ENCODE measurements at regions not wholly inside any gene's neighbourhood (a gene's known extent, or its start where the extent isn't known, plus 50 kb on each side); places are given as distances from the start of the nearest gene placed in this dataset.

DNA sequence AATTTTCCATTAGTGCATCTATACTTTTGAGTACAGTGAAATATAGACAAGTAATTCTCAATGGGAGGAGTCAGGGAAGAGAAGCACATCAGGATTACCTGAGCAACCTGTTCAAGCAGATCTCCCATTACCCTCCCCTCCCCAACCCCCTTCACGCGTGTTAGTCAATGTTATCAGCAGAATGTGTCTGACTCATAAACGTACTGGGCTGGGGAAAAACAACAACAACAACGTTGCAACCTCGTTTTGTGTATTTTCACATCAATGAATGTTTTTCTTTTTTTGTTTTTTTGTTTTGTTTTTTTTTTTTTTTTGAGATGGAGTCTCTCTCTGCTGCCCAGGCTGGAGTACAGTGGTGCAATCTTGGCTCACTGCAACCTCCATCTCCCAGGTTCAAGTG is 287.0 kb upstream of the STXBP5 start:
- 88 to 91% methylated on average over 5 of the region's 5 CpGs for WGBS, 2 donors
- Histone ChIP-seq H3K9me3 (no peaks in the 10 kb centered on the region), H3K4me3 (no peak overlapping the region), H3K27me3 (no peaks in the 10 kb centered on the region), H3K27ac (no peak overlapping the region), H3K4me1 (peaks cover 0 to 26% (median 4%) of the 10 kb centered on the region in 4 donors), H3K36me3 (no peaks in the 10 kb centered on the region)
- TF ChIP-seq, protein P1, sequence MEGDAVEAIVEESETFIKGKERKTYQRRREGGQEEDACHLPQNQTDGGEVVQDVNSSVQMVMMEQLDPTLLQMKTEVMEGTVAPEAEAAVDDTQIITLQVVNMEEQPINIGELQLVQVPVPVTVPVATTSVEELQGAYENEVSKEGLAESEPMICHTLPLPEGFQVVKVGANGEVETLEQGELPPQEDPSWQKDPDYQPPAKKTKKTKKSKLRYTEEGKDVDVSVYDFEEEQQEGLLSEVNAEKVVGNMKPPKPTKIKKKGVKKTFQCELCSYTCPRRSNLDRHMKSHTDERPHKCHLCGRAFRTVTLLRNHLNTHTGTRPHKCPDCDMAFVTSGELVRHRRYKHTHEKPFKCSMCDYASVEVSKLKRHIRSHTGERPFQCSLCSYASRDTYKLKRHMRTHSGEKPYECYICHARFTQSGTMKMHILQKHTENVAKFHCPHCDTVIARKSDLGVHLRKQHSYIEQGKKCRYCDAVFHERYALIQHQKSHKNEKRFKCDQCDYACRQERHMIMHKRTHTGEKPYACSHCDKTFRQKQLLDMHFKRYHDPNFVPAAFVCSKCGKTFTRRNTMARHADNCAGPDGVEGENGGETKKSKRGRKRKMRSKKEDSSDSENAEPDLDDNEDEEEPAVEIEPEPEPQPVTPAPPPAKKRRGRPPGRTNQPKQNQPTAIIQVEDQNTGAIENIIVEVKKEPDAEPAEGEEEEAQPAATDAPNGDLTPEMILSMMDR (IDR thresholded peaks at IDR 0.05) = no peak
- no peak for TF ChIP-seq POLR2A (IDR thresholded peaks at IDR 0.05)
- no peak for TF ChIP-seq EP300 (IDR thresholded peaks at IDR 0.05)
- DNase-seq (ENCODE audit: low spot score in 2 of 2) = no peak

DNA sequence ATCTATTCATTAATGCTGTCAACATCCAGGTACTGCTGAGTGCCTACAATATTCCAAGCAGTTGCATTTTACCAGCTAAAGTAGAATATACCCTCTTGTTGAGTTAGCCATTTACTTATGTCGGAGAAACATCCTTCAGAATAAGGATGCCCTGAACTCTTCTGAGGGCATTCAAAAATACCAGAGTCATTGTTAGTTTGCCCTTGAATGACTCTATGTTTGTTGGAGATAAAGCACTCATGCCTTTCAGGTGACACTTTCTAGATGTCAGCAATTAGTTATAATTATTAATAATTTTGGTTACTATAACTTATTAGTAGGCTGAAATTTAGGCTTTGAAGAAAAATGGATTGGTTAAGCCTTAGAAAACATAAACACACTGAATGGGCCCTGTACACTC is 286.2 kb upstream of the STXBP5 start:
- WGBS, 2 donors = 95 to 96% methylated on average over 1 of the region's 1 CpG
- no peaks in the 10 kb centered on the region for H3K9me3 ChIP-seq
- H3K27me3 ChIP-seq = no peaks in the 10 kb centered on the region
- H3K27ac ChIP-seq = no peak overlapping the region
- H3K4me3 ChIP-seq = no peak overlapping the region
- TF ChIP-seq, protein P1 (IDR thresholded peaks at IDR 0.05) = no peak
- TF ChIP-seq POLR2A (IDR thresholded peaks at IDR 0.05) (no peak), EP300 (IDR thresholded peaks at IDR 0.05) (no peak)
- peaks cover 0 to 26% (median 4%) of the 10 kb centered on the region in 4 donors for H3K4me1 ChIP-seq
- DNase-seq (ENCODE audit: low spot score in 2 of 2) = no peak
- no peaks in the 10 kb centered on the region for H3K36me3 ChIP-seq

DNA sequence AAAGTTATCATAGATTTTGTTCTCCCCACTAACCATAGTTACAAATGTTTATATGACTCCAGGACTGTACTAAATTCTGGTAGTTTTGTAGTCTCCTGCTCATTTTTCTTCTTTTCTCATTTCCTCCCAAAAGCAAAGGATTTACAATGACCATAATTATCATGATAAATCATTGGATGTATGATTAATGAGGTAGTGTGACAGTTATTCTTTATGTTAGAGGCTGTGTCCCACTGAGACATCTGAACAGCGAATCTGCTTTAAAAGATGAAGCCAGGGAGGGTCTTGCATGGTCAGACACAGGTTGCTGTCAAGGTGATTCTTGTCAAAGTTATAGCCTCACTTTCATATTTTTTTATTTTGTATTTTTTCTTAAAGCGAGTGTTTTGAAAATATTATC is 285.2 kb upstream of the STXBP5 start:
- DNase-seq (ENCODE audit: low spot score in 2 of 2) = no peak
- 93 to 96% methylated on average over 2 of the region's 2 CpGs for WGBS, 2 donors
- H3K4me1 ChIP-seq = peaks cover 0 to 18% (median 4%) of the 10 kb centered on the region in 4 donors
- TF ChIP-seq POLR2A (IDR thresholded peaks at IDR 0.05) = no peak
- no peak for TF ChIP-seq EP300 (IDR thresholded peaks at IDR 0.05)
- TF ChIP-seq, protein P1 (IDR thresholded peaks at IDR 0.05) = no peak
- no peak overlapping the region for H3K4me3 ChIP-seq
- no peaks in the 10 kb centered on the region for H3K27me3 ChIP-seq
- no peak overlapping the region for H3K27ac ChIP-seq
- H3K36me3 ChIP-seq = no peaks in the 10 kb centered on the region
- H3K9me3 ChIP-seq = peaks cover 0 to 3% (median 0%) of the 10 kb centered on the region in 4 donors

DNA sequence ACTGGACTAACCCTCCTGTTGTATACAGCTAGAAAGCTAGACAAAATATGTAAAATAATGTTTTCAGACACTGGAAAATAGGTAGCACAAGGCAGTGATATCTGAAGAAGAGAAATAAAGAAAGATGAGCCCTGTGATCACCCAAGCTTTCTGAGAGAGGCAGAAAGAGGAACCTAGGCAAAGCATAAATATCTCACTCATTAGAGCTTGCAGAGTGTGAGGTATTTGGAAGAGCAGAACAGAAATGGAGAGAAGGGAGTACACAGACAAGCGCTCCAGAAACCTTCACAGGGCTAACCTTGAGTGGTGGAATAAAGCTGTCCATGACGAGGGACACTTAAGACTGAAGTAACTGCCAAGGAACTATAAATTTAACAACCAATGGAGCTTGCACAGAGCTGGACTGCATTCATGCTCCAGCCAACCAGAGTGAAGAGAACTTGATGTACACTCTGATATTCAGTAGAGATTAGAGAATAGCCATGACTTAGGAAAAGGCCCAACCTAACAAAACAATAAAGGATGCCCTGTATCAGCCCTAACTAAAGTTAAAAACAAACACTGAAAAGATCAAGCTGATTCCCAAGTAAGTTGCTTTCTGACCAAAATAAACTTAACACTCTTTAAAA is 280.9 kb upstream of the STXBP5 start:
- TF ChIP-seq POLR2A (IDR thresholded peaks at IDR 0.05) (no peak), EP300 (IDR thresholded peaks at IDR 0.05) (no peak)
- TF ChIP-seq, protein P1 (IDR thresholded peaks at IDR 0.05) = no peak
- Histone ChIP-seq H3K27me3 (no peaks in the 10 kb centered on the region), H3K27ac (no peak overlapping the region), H3K4me1 (no peaks in the 10 kb centered on the region), H3K9me3 (peaks cover 0 to 3% (median 0%) of the 10 kb centered on the region in 4 donors), H3K4me3 (no peak overlapping the region), H3K36me3 (no peaks in the 10 kb centered on the region)
- DNase-seq (ENCODE audit: low spot score in 2 of 2) = no peak
- 68 to 72% methylated on average over 2 of the region's 2 CpGs for WGBS, 2 donors

DNA sequence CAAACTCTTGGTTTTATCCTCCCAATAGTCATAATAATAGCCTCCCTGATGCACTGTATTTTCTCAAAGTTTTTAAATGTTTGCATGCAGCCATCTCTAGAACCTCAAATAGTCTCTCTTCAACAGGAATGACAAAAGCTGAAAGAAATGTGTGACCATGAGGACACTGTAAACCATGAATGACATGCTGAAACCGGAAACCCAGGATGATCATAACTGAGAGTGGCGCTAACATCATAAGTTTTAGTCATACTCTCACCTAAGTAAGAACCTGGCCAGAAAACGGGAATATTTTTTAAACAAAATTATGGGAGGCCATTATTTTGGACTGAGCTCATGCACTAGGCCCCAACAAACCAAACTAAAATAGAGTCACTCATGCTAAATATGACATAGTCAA is 278.4 kb upstream of the STXBP5 start:
- no peaks in the 10 kb centered on the region for H3K27me3 ChIP-seq
- WGBS, 2 donors = 95% methylated on average over 3 of the region's 3 CpGs
- H3K36me3 ChIP-seq = no peaks in the 10 kb centered on the region
- DNase-seq (ENCODE audit: low spot score in 2 of 2) = no peak
- H3K4me3 ChIP-seq = no peak overlapping the region
- peaks cover 0 to 3% (median 0%) of the 10 kb centered on the region in 4 donors for H3K9me3 ChIP-seq
- no peaks in the 10 kb centered on the region for H3K4me1 ChIP-seq
- H3K27ac ChIP-seq = no peak overlapping the region
- TF ChIP-seq EP300 (IDR thresholded peaks at IDR 0.05) = no peak
- no peak for TF ChIP-seq POLR2A (IDR thresholded peaks at IDR 0.05)
- TF ChIP-seq, protein P1 (IDR thresholded peaks at IDR 0.05) = no peak
